Breast epithelium (tissue), 4 donors: ENCODE measurements at regions not wholly inside any gene's neighbourhood (a gene's known extent, or its start where the extent isn't known, plus 50 kb on each side); places are given as distances from the start of the nearest gene placed in this dataset.

ENCODE experiments used
- DNase-seq, 2 donors: peaks; one replicate each; pipeline ENCODE4 v3.0.0-alpha.2; 2019; ENCODE audit warnings: low spot score in 2 of 2
- H3K27ac ChIP-seq, 2 donors: fragments of 200-600 bp; sonication (generic) in 1 of 2; one replicate each; pipeline ENCODE4 v1.5.1; 2016 to 2019; ENCODE audit warnings: mild to moderate bottlenecking in 1 of 2
- H3K27me3 ChIP-seq, 2 donors: fragments of 200-600 bp; sonication (generic) in 1 of 2; one replicate each; pipeline versions ENCODE4 v1.5.1 to v1.6.0; 2017 to 2019; ENCODE audit warnings: control low read depth in 1 of 2, mild to moderate bottlenecking in 1 of 2
- H3K36me3 ChIP-seq: fragments of 200-600 bp; one replicate; pipeline ENCODE4 v1.5.1; 2019
- H3K4me1 ChIP-seq, 2 donors: fragments of 200-600 bp; sonication (generic); one replicate each; pipeline ENCODE4 v1.5.1; 2016 to 2019; ENCODE audit warnings: control low read depth in 1 of 2
- H3K4me3 ChIP-seq, 3 donors: fragments of 200-600 bp; sonication (generic); 1 replicate in 2 of 3; 2 replicates in 1 of 3; pipeline ENCODE4 v1.5.1; 2016 to 2019; ENCODE audit warnings: mild to moderate bottlenecking in 3 of 3, moderate library complexity in 2 of 3
- H3K9me3 ChIP-seq, 2 donors: fragments of 200-600 bp; sonication (generic) in 1 of 2; one replicate each; pipeline ENCODE4 v1.5.1; 2016 to 2019; ENCODE audit warnings: control low read depth in 1 of 2
- POLR2A ChIP-seq: fragments of 450-650 bp; IDR thresholded peaks from one replicate; pipeline ENCODE4 v1.6.1; 2016; ENCODE audit warnings: antibody characterized with exemption, mild to moderate bottlenecking, moderate library complexity
- POLR2AphosphoS5 ChIP-seq, 3 donors: sonication (generic); formaldehyde crosslinking; IDR thresholded peaks; one replicate each; pipeline ENCODE4 v1.6.1; 2017; ENCODE audit warnings: antibody characterized with exemption in 3 of 3
- intact Hi-C: fragments of 100-400 bp; cut with DNase I; formaldehyde crosslinking; loops from one replicate; pipeline ENCODE4 v1.15.1; 2023; ENCODE audit warnings: low total_unique reads
- TF ChIP-seq, protein P1 (sequence below), 3 donors: fragments of 450-650 bp; IDR thresholded peaks; one replicate each; pipeline ENCODE4 v1.5.1; 2016 to 2017; ENCODE audit warnings: antibody characterized with exemption in 3 of 3, mild to moderate bottlenecking in 3 of 3, moderate library complexity in 3 of 3

DNA sequence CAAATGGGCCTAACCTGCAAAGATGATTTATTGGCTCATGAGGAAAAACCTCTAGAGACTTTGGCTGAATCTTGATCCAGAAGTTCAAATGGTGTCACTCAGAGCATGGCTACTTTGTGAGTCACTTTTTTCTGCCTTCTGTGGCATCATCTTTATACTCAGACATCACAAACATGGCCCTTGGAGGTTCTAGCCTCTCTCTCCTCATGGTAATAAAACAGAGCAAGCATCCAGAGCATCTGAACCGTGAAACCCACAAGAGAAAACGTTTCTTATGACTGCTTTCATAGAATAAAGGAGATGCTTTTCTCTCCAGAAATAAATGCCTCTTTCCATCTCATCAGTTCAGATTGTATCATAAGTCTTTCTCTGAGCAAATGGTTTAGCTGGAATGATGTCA lies 780.3 kb downstream of the KCTD16 start:
- Histone ChIP-seq H3K4me3 (no peak overlapping the region), H3K27me3 (no peaks in the 10 kb centered on the region), H3K27ac (no peak overlapping the region), H3K9me3 (no peaks in the 10 kb centered on the region), H3K36me3 (no peaks in the 10 kb centered on the region), H3K4me1 (no peaks in the 10 kb centered on the region)
- no peak for DNase-seq
- TF ChIP-seq POLR2A = no peak
- TF ChIP-seq, protein P1, sequence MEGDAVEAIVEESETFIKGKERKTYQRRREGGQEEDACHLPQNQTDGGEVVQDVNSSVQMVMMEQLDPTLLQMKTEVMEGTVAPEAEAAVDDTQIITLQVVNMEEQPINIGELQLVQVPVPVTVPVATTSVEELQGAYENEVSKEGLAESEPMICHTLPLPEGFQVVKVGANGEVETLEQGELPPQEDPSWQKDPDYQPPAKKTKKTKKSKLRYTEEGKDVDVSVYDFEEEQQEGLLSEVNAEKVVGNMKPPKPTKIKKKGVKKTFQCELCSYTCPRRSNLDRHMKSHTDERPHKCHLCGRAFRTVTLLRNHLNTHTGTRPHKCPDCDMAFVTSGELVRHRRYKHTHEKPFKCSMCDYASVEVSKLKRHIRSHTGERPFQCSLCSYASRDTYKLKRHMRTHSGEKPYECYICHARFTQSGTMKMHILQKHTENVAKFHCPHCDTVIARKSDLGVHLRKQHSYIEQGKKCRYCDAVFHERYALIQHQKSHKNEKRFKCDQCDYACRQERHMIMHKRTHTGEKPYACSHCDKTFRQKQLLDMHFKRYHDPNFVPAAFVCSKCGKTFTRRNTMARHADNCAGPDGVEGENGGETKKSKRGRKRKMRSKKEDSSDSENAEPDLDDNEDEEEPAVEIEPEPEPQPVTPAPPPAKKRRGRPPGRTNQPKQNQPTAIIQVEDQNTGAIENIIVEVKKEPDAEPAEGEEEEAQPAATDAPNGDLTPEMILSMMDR (IDR thresholded peaks at IDR 0.05) = no peak
- intact Hi-C loops = no loop called here

DNA sequence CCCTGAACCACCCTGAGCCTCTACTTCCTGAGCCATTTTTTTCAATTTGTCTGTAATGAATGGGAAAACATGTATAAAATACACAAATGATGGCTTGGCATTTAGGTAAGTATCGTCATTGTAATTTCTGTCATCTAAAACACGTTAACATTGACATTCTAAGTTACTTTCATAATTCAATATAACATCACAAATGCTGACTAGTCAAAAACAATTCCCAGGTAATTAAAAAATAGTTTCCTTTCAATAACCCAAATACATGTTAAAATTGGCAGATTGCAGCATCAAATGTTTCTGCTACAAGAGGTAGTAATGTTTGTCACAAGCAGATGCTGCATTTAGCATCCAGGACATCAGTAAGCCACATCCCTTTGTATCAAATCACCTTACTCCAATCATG lies 776.4 kb downstream of the KCTD16 start:
- H3K27ac ChIP-seq = no peak overlapping the region
- no peaks in the 10 kb centered on the region for H3K36me3 ChIP-seq

DNA sequence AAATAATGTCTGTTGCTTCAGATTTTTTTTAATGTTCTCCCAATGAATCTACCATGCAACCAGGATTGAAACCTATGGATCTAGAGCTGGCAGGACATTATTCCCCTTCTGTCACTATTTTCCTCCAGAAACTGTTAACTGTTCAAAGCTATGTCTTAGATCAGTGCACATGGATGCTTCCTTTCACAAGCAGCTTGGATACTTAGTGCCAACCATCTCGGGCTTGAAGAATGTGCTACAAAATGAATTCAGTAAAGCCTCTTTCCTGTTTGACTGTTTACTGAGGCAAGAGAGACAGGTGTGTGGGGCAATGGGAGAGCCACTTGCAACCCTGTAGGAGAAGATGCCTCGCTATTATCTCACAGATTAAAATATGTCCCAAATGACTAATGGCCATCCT lies 774.8 kb downstream of the KCTD16 start:
- no peak for DNase-seq
- Histone ChIP-seq H3K4me1 (no peaks in the 10 kb centered on the region), H3K9me3 (no peaks in the 10 kb centered on the region), H3K36me3 (no peaks in the 10 kb centered on the region), H3K27ac (no peak overlapping the region), H3K27me3 (no peaks in the 10 kb centered on the region), H3K4me3 (no peak overlapping the region)
- TF ChIP-seq POLR2A (no peak), POLR2AphosphoS5 (IDR thresholded peaks at IDR 0.05) (no peak)
- TF ChIP-seq, protein P1 (IDR thresholded peaks at IDR 0.05) = no peak
- intact Hi-C loops = no loop called here

More for the DNA sequence above, 776.4 kb downstream of the KCTD16 start:
- no peak overlapping the region for H3K4me3 ChIP-seq
- DNase-seq = no peak
- H3K9me3 ChIP-seq = no peaks in the 10 kb centered on the region
- TF ChIP-seq POLR2AphosphoS5 (IDR thresholded peaks at IDR 0.05) (no peak), POLR2A (no peak)
- intact Hi-C loops = no loop called here
- H3K4me1 ChIP-seq = no peaks in the 10 kb centered on the region
- H3K27me3 ChIP-seq = no peaks in the 10 kb centered on the region

DNA sequence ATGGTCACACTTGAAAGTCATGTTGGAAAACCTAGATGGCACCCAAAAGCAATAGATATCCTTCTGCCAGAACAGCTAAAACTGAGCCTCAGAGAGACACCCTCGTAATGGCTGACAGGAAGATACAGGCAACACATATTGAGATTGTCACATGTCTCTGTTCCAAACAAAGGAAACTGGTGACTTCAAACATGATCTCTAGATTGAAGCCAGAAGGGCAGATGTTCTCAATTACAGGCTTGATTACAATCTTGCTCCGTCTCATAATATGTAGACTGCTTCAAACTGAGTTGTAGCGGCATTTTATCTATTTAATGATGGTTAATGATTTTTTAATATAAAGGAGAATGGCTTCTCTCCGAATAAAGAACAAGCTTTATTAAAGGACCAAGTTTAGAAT lies 774.3 kb downstream of the KCTD16 start:
- intact Hi-C loops = no loop called here
- DNase-seq = no peak
- H3K36me3 ChIP-seq = no peaks in the 10 kb centered on the region

DNA sequence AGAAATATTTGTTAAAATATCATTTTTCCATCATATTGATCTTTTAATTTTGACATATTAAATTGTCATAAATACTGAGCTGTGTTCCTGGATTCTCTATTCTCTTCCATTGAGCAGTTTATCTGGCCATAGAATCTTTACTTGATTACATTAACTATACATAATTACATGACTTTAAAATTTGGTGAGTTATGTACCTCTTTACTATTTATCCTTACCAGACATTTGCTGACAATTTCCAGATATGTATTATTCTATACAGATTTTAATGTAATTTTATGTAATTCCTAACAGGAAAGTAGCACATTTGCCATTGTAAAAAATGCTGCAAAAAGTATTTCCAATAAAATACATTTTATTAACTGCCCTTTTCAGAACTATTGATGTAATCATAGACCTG lies 770.3 kb downstream of the KCTD16 start:
- Histone ChIP-seq H3K27ac (no peak overlapping the region), H3K9me3 (no peaks in the 10 kb centered on the region), H3K4me3 (no peak overlapping the region), H3K27me3 (no peaks in the 10 kb centered on the region), H3K4me1 (no peaks in the 10 kb centered on the region), H3K36me3 (no peaks in the 10 kb centered on the region)
- no peak for DNase-seq
- intact Hi-C loops = no loop called here
- TF ChIP-seq, protein P1 (IDR thresholded peaks at IDR 0.05) = no peak
- TF ChIP-seq POLR2A = no peak
- TF ChIP-seq POLR2AphosphoS5 (IDR thresholded peaks at IDR 0.05) = no peak

More for the DNA sequence above, 774.3 kb downstream of the KCTD16 start:
- Histone ChIP-seq H3K4me1 (no peaks in the 10 kb centered on the region), H3K27me3 (no peaks in the 10 kb centered on the region), H3K4me3 (no peak overlapping the region), H3K27ac (no peak overlapping the region), H3K9me3 (no peaks in the 10 kb centered on the region)
- TF ChIP-seq POLR2AphosphoS5 (IDR thresholded peaks at IDR 0.05) (no peak), POLR2A (no peak)
- TF ChIP-seq, protein P1 (IDR thresholded peaks at IDR 0.05) = no peak

DNA sequence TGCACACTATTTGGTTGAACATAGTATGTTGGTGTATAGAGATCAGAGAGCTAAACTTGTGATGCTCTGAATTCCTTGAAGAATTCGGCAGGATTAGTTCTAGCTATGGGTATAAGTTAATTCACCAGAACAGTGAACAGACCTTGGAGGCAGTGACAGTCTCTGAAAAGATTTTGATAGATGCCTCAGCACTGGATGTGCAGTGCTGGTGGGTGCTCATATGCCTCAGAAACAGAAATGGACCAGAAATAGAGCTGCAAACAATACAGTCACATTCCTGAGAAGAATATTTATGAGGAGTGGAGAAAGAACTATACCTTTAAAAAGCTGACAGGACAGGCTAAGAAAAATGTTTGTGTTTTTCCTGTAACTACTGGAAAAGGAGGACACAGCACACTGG lies 747.7 kb downstream of the KCTD16 start:
- no peaks in the 10 kb centered on the region for H3K4me1 ChIP-seq
- intact Hi-C loops = no loop called here
- DNase-seq = no peak
- H3K9me3 ChIP-seq = no peaks in the 10 kb centered on the region
- no peak overlapping the region for H3K27ac ChIP-seq
- H3K4me3 ChIP-seq = no peak overlapping the region
- no peaks in the 10 kb centered on the region for H3K36me3 ChIP-seq
- TF ChIP-seq, protein P1 (IDR thresholded peaks at IDR 0.05) = no peak
- TF ChIP-seq POLR2A = no peak
- no peak for TF ChIP-seq POLR2AphosphoS5 (IDR thresholded peaks at IDR 0.05)
- no peaks in the 10 kb centered on the region for H3K27me3 ChIP-seq
